ENCODE measurements at regions not wholly inside any gene's neighbourhood (a gene's known extent, or its start where the extent isn't known, plus 50 kb on each side); places are given as distances from the start of the nearest gene placed in this dataset.

- TF ChIP-seq CTCF (IDR thresholded peaks at IDR 0.05) = no peak
- no peak for TF ChIP-seq USF2 (IDR thresholded peaks at IDR 0.05; ENCODE audit: borderline replicate concordance, low read depth, low read length)
- TF ChIP-seq FOSL2 (IDR thresholded peaks at IDR 0.05; ENCODE audit: borderline replicate concordance, low read depth) = no peak
- TF ChIP-seq POLR2AphosphoS5 (IDR thresholded peaks at IDR 0.05; ENCODE audit: low read depth, low read length) = no peak
- no peak for TF ChIP-seq SIN3A (IDR thresholded peaks at IDR 0.05; ENCODE audit: borderline replicate concordance, low read depth, low read length)
- no peak for TF ChIP-seq TAF1 (IDR thresholded peaks at IDR 0.05; ENCODE audit: borderline replicate concordance, low read depth, low read length)
- no peak for TF ChIP-seq JUND (IDR thresholded peaks at IDR 0.05)
- no peak for TF ChIP-seq USF1 (IDR thresholded peaks at IDR 0.05; ENCODE audit: borderline replicate concordance, low read depth)
- no peak for TF ChIP-seq RFX5 (IDR thresholded peaks at IDR 0.05; ENCODE audit: low read length)
- TF ChIP-seq ZBTB33 (IDR thresholded peaks at IDR 0.05; ENCODE audit: borderline replicate concordance, low read depth) = no peak
- TF ChIP-seq REST (IDR thresholded peaks at IDR 0.05; ENCODE audit: low read depth, low read length) = no peak
These were observed 141.3 kb upstream of the PLEKHG7 start for GRCh38 chr12:92561543-92561899.
